ENCODE measurements at regions not wholly inside any gene's neighbourhood (a gene's known extent, or its start where the extent isn't known, plus 50 kb on each side); places are given as distances from the start of the nearest gene placed in this dataset.

- TF ChIP-seq EP300 (IDR thresholded peaks at IDR 0.05) (no peak), POLR2AphosphoS5 (IDR thresholded peaks at IDR 0.05) (no peak), POLR2A (IDR thresholded peaks at IDR 0.05) (no peak)
- TF ChIP-seq, protein P1, sequence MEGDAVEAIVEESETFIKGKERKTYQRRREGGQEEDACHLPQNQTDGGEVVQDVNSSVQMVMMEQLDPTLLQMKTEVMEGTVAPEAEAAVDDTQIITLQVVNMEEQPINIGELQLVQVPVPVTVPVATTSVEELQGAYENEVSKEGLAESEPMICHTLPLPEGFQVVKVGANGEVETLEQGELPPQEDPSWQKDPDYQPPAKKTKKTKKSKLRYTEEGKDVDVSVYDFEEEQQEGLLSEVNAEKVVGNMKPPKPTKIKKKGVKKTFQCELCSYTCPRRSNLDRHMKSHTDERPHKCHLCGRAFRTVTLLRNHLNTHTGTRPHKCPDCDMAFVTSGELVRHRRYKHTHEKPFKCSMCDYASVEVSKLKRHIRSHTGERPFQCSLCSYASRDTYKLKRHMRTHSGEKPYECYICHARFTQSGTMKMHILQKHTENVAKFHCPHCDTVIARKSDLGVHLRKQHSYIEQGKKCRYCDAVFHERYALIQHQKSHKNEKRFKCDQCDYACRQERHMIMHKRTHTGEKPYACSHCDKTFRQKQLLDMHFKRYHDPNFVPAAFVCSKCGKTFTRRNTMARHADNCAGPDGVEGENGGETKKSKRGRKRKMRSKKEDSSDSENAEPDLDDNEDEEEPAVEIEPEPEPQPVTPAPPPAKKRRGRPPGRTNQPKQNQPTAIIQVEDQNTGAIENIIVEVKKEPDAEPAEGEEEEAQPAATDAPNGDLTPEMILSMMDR (IDR thresholded peaks at IDR 0.05): no peak
Measured at GRCh38 chr5:179459771-179460170, 90.6 kb upstream of the RUFY1 start.

Data from upper lobe of left lung (tissue), 4 donors.